ENCODE measurements at regions not wholly inside any gene's neighbourhood (a gene's known extent, or its start where the extent isn't known, plus 50 kb on each side); places are given as distances from the start of the nearest gene placed in this dataset.

GRCh38 chr16:18055411-18055916 lies 281.1 kb downstream of the NPIPA8 start:
- TF ChIP-seq, protein P1, sequence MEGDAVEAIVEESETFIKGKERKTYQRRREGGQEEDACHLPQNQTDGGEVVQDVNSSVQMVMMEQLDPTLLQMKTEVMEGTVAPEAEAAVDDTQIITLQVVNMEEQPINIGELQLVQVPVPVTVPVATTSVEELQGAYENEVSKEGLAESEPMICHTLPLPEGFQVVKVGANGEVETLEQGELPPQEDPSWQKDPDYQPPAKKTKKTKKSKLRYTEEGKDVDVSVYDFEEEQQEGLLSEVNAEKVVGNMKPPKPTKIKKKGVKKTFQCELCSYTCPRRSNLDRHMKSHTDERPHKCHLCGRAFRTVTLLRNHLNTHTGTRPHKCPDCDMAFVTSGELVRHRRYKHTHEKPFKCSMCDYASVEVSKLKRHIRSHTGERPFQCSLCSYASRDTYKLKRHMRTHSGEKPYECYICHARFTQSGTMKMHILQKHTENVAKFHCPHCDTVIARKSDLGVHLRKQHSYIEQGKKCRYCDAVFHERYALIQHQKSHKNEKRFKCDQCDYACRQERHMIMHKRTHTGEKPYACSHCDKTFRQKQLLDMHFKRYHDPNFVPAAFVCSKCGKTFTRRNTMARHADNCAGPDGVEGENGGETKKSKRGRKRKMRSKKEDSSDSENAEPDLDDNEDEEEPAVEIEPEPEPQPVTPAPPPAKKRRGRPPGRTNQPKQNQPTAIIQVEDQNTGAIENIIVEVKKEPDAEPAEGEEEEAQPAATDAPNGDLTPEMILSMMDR (IDR thresholded peaks at IDR 0.05) = no peak
- no peak for ATAC-seq (ENCODE audit: low FRiP score)
- DNase-seq (ENCODE audit: low spot score) = no peak

DNA sequence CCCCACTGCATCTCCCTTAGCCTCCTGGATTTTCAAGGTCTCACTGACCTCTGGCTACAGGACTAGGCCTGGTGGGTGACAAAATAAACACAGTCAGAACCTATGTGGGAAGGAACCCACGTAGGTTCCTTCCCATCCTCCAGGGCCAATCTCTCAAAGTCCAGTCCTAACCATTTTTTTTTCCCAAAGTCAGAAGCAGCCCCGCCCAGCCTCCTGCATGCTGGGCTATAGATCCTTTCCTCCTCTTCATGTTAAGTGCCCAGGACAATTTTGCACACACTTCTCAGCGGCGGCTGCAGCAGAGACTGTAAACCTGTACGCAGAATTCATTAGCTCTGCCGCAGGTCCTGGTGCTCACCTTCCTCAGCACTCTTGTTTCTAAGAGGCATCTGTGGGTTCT lies 285.8 kb downstream of the NPIPA8 start:
- DNase-seq (ENCODE audit: low spot score) (no peak), ATAC-seq (ENCODE audit: low FRiP score) (no peak)
- TF ChIP-seq, protein P1 (IDR thresholded peaks at IDR 0.05) = no peak

GRCh38 chr16:18050234-18050633 lies 286.3 kb downstream of the NPIPA8 start:
- no peak for DNase-seq (ENCODE audit: low spot score)
- ATAC-seq (ENCODE audit: low FRiP score) = no peak
- TF ChIP-seq, protein P1 (IDR thresholded peaks at IDR 0.05) = no peak

GRCh38 chr16:18049547-18050133 lies 286.9 kb downstream of the NPIPA8 start:
- DNase-seq (ENCODE audit: low spot score) = no peak
- no peak for ATAC-seq (ENCODE audit: low FRiP score)
- TF ChIP-seq, protein P1 (IDR thresholded peaks at IDR 0.05) = no peak

DNA sequence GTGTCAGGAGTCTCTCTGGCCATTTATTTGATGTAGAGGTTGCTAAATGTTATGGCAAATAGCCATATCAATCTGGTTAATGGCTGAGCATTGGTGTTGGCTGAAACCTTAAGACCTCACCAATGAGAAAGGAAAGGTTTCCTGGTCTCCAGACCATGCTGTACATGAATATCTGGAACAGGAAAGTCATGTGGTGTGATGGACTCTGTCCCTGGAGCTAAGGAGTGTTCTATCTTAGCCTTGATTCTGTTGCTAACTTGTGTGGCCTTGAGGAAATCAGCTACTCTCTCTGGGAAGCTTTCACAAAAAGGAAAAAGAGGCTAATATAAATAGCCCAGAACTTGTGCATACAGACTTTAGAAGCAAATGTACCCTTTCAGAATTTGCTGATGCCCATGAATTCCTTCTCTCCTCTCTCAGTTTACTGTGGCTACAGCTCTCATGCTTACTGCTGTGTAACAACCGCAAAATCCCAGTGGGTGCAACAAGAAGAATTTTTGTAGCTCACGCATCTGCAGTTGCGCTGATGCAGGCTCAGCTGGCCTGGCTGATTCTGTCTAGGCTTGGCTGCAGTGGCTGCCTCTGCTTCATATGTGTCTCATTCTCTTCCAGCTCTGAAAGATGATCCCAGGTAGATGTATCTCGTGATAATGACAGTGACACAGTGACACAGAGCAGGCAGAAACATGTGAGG lies 287.5 kb downstream of the NPIPA8 start:
- no peak for ATAC-seq (ENCODE audit: low FRiP score)
- TF ChIP-seq, protein P1 (IDR thresholded peaks at IDR 0.05) = no peak
- DNase-seq (ENCODE audit: low spot score) = no peak

GRCh38 chr16:18047761-18048160 lies 288.8 kb downstream of the NPIPA8 start:
- ATAC-seq (ENCODE audit: low FRiP score) = no peak
- no peak for DNase-seq (ENCODE audit: low spot score)
- TF ChIP-seq, protein P1 (IDR thresholded peaks at IDR 0.05) = no peak

DNA sequence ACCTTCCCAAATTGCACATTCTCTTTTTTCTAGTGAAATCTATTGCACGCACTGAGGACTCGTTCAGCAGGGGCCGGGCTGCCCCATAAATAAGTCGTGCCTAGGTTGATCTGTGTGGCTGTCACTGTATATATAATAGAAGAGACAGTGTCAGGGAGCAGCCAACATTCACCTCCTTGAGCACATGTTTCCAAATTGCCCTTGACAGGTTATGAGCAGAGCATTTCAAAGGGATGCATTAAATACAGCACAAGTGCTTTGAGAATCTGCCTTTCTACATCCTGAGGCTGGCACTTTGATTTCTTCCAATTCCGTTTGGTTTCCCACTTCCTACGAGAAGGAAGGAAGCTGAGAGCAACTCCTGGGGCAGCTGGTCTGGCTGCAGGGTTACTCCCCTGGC lies 291.2 kb downstream of the NPIPA8 start:
- no peak for ATAC-seq (ENCODE audit: low FRiP score)
- TF ChIP-seq, protein P1 (IDR thresholded peaks at IDR 0.05) = no peak

More for the DNA sequence above, 291.2 kb downstream of the NPIPA8 start:
- DNase-seq (ENCODE audit: low spot score) = no peak
